GM12878 (cell line): ENCODE measurements at regions not wholly inside any gene's neighbourhood (a gene's known extent, or its start where the extent isn't known, plus 50 kb on each side); places are given as distances from the start of the nearest gene placed in this dataset.

Experiments used
- ATAC-seq: fragments of 200-7000 bp; cut with Tn5 transposase; 3 replicates; pipeline ENCODE4 v1.9.1; 2020; ENCODE audit warnings: mild to moderate bottlenecking, moderate library complexity
- BruUV-seq: library from RNA; stranded (reverse); fragments of 400-500 nt; replicated peaks from 2 replicates; lab custom pipeline; 2021; lab: Mats Ljungman, UMichigan
- CTCF ChIA-PET: fragments of 300-600 bp; sonication (Branson Sonifier 250); formaldehyde crosslinking; extraction: SDS; loops from one replicate; lab custom pipeline; 2021; ENCODE audit warnings: inconsistent platforms; lab: Yijun Ruan, JAX
- POLR2A ChIA-PET: fragments of 350-600 bp; formaldehyde crosslinking; extraction: SDS; loops from one replicate; lab custom pipeline; 2021; ENCODE audit warnings: inconsistent platforms; lab: Charles Lee
- RAD21 ChIA-PET: fragments of 300-600 bp; sonication (Branson Sonifier 250); formaldehyde crosslinking; loops from one replicate; lab custom pipeline; 2023; ENCODE audit warnings: antibody characterized with exemption; ENCODE audit not compliant: unreplicated experiment; lab: Charles Lee
- SMC1A ChIA-PET: fragments of 300-600 bp; sonication (Branson Sonifier 250); formaldehyde crosslinking; loops from one replicate; lab custom pipeline; 2023; ENCODE audit not compliant: unreplicated experiment, uncharacterized antibody; lab: Charles Lee
- DNase-seq: peaks from one replicate; pipeline ENCODE4 v3.0.0-alpha.2; 2011; ENCODE audit warnings: low read depth, low spot score
- FAIRE-seq: peaks from 3 replicates; lab custom pipeline; 2011; peaks lifted over from hg19 to GRCh38; lab: Jason Lieb, UNC
- H2AFZ ChIP-seq: 2 replicates; pipeline ENCODE4 v1.6.0; 2011; ENCODE audit warnings: low read depth, low read length, control low read depth; ENCODE audit not compliant: control insufficient read depth
- H3K27ac ChIP-seq: 2 replicates; pipeline ENCODE4 v1.5.1; 2011; ENCODE audit warnings: control low read depth; ENCODE audit not compliant: control insufficient read depth, insufficient read depth
- H3K27me3 ChIP-seq, 2 experiments: replicated peaks in 1 of 2; 2 replicates each; pipeline versions ENCODE4 v1.6.0 to v1.6.1; 2011; ENCODE audit warnings: low read length in 1 of 2; ENCODE audit not compliant: control insufficient read depth in 2 of 2, insufficient read depth in 2 of 2
- H3K36me3 ChIP-seq, 2 experiments: 2 replicates each; pipeline ENCODE4 v1.5.1; 2011; ENCODE audit warnings: low read length in 1 of 2; ENCODE audit not compliant: control insufficient read depth in 2 of 2, insufficient read depth in 2 of 2
- H3K4me1 ChIP-seq: 2 replicates; pipeline ENCODE4 v1.6.1; 2011; ENCODE audit warnings: mild to moderate bottlenecking, low read length, moderate library complexity, mixed read lengths; ENCODE audit not compliant: control insufficient read depth, insufficient read depth
- H3K4me2 ChIP-seq: 2 replicates; pipeline ENCODE4 v1.6.0; 2011; ENCODE audit warnings: control low read depth; ENCODE audit not compliant: control insufficient read depth, insufficient read depth
- H3K4me3 ChIP-seq: fragments of 200-600 bp; sonication (generic); 2 replicates; pipeline ENCODE4 v1.5.1; 2016
- H3K79me2 ChIP-seq: 2 replicates; pipeline ENCODE4 v1.6.0; 2011; ENCODE audit warnings: low read length; ENCODE audit not compliant: control insufficient read depth, insufficient read depth
- H3K9ac ChIP-seq: 2 replicates; pipeline ENCODE4 v1.8.0; 2011; ENCODE audit warnings: low read length, control low read depth, mixed read lengths; ENCODE audit not compliant: control insufficient read depth, insufficient read depth
- H3K9me3 ChIP-seq: replicated peaks from 3 replicates; pipeline ENCODE4 v1.5.1; 2011; ENCODE audit warnings: mild to moderate bottlenecking, low read length; ENCODE audit not compliant: control insufficient read depth, insufficient read depth
- H4K20me1 ChIP-seq: 2 replicates; pipeline ENCODE4 v1.6.0; 2011; ENCODE audit not compliant: control insufficient read depth, insufficient read depth
- ATF2 ChIP-seq: IDR thresholded peaks from 2 replicates; pipeline ENCODE4 v1.6.1; 2012; ENCODE audit warnings: low read length, inconsistent platforms
- BCL3 ChIP-seq: IDR thresholded peaks from 2 replicates; pipeline ENCODE4 v1.6.1; 2011; ENCODE audit warnings: borderline replicate concordance, low read depth, mild to moderate bottlenecking, moderate library complexity, low read length; ENCODE audit not compliant: insufficient read depth, poor library complexity, severe bottlenecking
- BMI1 ChIP-seq: fragments of 450-650 bp; IDR thresholded peaks from 2 replicates; pipeline ENCODE4 v1.6.1; 2016; ENCODE audit warnings: mild to moderate bottlenecking, moderate library complexity, borderline replicate concordance
- CBFB ChIP-seq: IDR thresholded peaks from 2 replicates; pipeline ENCODE4 v1.6.1; 2016; ENCODE audit warnings: antibody characterized with exemption, low read depth
- CBX3 ChIP-seq: fragments of 200-600 bp; sonication (generic); IDR thresholded peaks from 2 replicates; pipeline ENCODE4 v1.6.1; 2016; ENCODE audit warnings: low read depth, borderline replicate concordance
- EED ChIP-seq: sonication (generic); IDR thresholded peaks from 2 replicates; pipeline ENCODE4 v1.6.1; 2016; ENCODE audit warnings: antibody characterized with exemption, low read depth
- HDAC2 ChIP-seq: fragments of 200-600 bp; sonication (generic); IDR thresholded peaks from 2 replicates; pipeline ENCODE4 v1.6.1; 2017
- HDAC6 ChIP-seq: fragments of 200-600 bp; sonication (generic); IDR thresholded peaks from one replicate; pipeline ENCODE4 v1.8.0; 2017; ENCODE audit warnings: antibody characterized with exemption; ENCODE audit not compliant: unreplicated experiment
- IKZF2 ChIP-seq, 2 experiments: fragments of 450-650 bp; IDR thresholded peaks; 2 replicates each; pipeline ENCODE4 v1.6.1; 2017; ENCODE audit warnings: mild to moderate bottlenecking in 2 of 2, moderate library complexity in 2 of 2
- JUND ChIP-seq: IDR thresholded peaks from 2 replicates; pipeline ENCODE4 v1.6.1; 2012; ENCODE audit warnings: low read depth, mild to moderate bottlenecking, low read length, improper control_type of control experiment, moderate library complexity
- MEF2A ChIP-seq: IDR thresholded peaks from 2 replicates; pipeline ENCODE4 v1.6.1; 2011; ENCODE audit warnings: low read depth, mild to moderate bottlenecking, low read length, moderate library complexity; ENCODE audit not compliant: insufficient read depth
- NBN ChIP-seq: fragments of 450-650 bp; IDR thresholded peaks from 2 replicates; pipeline ENCODE4 v1.6.1; 2016
- NR2C2 ChIP-seq: IDR thresholded peaks from 2 replicates; pipeline ENCODE4 v1.6.1; 2011; ENCODE audit warnings: borderline replicate concordance, low read depth; ENCODE audit not compliant: control insufficient read depth, insufficient read length
- NRF1 ChIP-seq: conservative IDR thresholded peaks from 2 replicates; pipeline ENCODE4 v1.6.1; 2011; ENCODE audit warnings: mild to moderate bottlenecking, low read depth, low read length, improper control_type of control experiment
- POLR2AphosphoS2 ChIP-seq: IDR thresholded peaks from 2 replicates; pipeline ENCODE4 v1.6.1; 2011; ENCODE audit warnings: low read depth, mild to moderate bottlenecking, low read length, improper control_type of control experiment, moderate library complexity
- POU2F2 ChIP-seq: IDR thresholded peaks from 3 replicates; pipeline ENCODE4 v1.6.1; 2011; ENCODE audit warnings: low read depth, mild to moderate bottlenecking, low read length, borderline replicate concordance
- SUZ12 ChIP-seq: fragments of 200-600 bp; sonication (generic); IDR thresholded peaks from one replicate; pipeline ENCODE4 v1.6.1; 2018; ENCODE audit warnings: antibody characterized with exemption, mild to moderate bottlenecking; ENCODE audit not compliant: unreplicated experiment
- TAF1 ChIP-seq: IDR thresholded peaks from 2 replicates; pipeline ENCODE4 v1.6.1; 2011; ENCODE audit warnings: mild to moderate bottlenecking, low read depth, low read length, borderline replicate concordance
- TARDBP ChIP-seq: IDR thresholded peaks from 2 replicates; pipeline ENCODE4 v1.6.1; 2016; ENCODE audit warnings: borderline replicate concordance
- in situ Hi-C: fragments of 300-500 bp; cut with MboI; formaldehyde crosslinking; loops from 9 replicates; pipeline ENCODE4 v1.14.3; 2018; ENCODE audit warnings: mixed read lengths
- intact Hi-C: fragments of 100-400 bp; cut with micrococcal nuclease; formaldehyde crosslinking; loops from one replicate; pipeline ENCODE4 v1.14.2; 2022; ENCODE audit not compliant: unreplicated experiment
- TF ChIP-seq, protein P1 (sequence below): fragments of 450-650 bp; IDR thresholded peaks from 2 replicates; pipeline ENCODE4 v1.6.1; 2014; ENCODE audit warnings: mild to moderate bottlenecking

- Histone ChIP-seq H4K20me1 (no peaks in the 10 kb centered on the region), H3K4me2 (no peak overlapping the region), H3K79me2 (no peaks in the 10 kb centered on the region), H3K9me3 (no peaks in the 10 kb centered on the region), H3K27me3 (no peaks in the 10 kb centered on the region), H3K4me3 (no peak overlapping the region), H3K9ac (no peak overlapping the region), H3K27ac (no peak overlapping the region), H3K36me3 (no peaks in the 10 kb centered on the region), H3K4me1 (no peaks in the 10 kb centered on the region), H2AFZ (no peak overlapping the region)
- CTCF ChIA-PET = no interaction called here
- ATAC-seq = no peak
- in situ Hi-C loops (no loop called here), intact Hi-C loops (no loop called here)
- SMC1A ChIA-PET = no interaction called here
- TF ChIP-seq CBX3 (no peak), IKZF2 (IDR thresholded peaks at IDR 0.05) (no peak), TAF1 (no peak), HDAC2 (no peak), BMI1 (no peak), EED (no peak), MEF2A (no peak), BCL3 (no peak), CBFB (no peak), TARDBP (no peak), POU2F2 (no peak), NR2C2 (no peak), NBN (no peak), POLR2AphosphoS2 (no peak), SUZ12 (no peak), JUND (no peak), ATF2 (no peak), HDAC6 (no peak), NRF1 (no peak)
- TF ChIP-seq, protein P1, sequence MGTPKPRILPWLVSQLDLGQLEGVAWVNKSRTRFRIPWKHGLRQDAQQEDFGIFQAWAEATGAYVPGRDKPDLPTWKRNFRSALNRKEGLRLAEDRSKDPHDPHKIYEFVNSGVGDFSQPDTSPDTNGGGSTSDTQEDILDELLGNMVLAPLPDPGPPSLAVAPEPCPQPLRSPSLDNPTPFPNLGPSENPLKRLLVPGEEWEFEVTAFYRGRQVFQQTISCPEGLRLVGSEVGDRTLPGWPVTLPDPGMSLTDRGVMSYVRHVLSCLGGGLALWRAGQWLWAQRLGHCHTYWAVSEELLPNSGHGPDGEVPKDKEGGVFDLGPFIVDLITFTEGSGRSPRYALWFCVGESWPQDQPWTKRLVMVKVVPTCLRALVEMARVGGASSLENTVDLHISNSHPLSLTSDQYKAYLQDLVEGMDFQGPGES = no peak
- POLR2A ChIA-PET = no interaction called here
- FAIRE-seq = no peak
- RAD21 ChIA-PET = no interaction called here
- no TSS peak for BruUV-seq
- DNase-seq = no peak
Measured at GRCh38 chr12:87813476-87814234, 215.5 kb downstream of the C12orf50 start.
